ENCODE measurements at regions not wholly inside any gene's neighbourhood (a gene's known extent, or its start where the extent isn't known, plus 50 kb on each side); places are given as distances from the start of the nearest gene placed in this dataset.

GRCh38 chr17:73955616-73956015, 247.9 kb upstream of the RPL38 start:
- ChIA-PET CTCF (no interaction called here), POLR2A (no interaction called here)
- no peak overlapping the region for H3K4me3 ChIP-seq (ENCODE audit: low read depth, low read length)
- no peak for TF ChIP-seq CTCF (IDR thresholded peaks at IDR 0.05; ENCODE audit: insufficient read depth, low read length, missing control alignments)
- DNase-seq (ENCODE audit: low read depth, low spot score): no peak

DNA sequence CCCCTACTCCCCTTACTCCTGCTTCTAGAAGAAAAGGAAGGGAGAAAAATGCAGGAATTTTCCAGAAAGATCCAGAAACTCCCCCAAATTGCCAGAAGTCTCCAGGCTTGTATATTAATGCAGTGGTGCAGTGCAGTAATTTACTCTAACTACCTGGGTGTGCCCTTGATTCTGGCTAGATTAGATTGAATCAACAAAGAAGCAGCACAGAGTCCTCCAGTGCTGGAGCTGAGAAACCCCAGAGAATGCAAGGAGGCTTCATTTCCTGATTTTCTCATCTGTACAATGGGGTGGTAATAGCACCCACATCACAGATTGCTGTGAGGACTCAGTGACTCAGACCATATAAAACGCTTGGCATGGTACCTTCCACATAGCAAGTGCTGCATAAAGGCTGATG, 247.3 kb upstream of the RPL38 start:
- ChIA-PET CTCF (no interaction called here), POLR2A (no interaction called here)
- no peak for DNase-seq (ENCODE audit: low read depth, low spot score)
- TF ChIP-seq CTCF (IDR thresholded peaks at IDR 0.05; ENCODE audit: insufficient read depth, low read length, missing control alignments): no peak
- no peak overlapping the region for H3K4me3 ChIP-seq (ENCODE audit: low read depth, low read length)

DNA sequence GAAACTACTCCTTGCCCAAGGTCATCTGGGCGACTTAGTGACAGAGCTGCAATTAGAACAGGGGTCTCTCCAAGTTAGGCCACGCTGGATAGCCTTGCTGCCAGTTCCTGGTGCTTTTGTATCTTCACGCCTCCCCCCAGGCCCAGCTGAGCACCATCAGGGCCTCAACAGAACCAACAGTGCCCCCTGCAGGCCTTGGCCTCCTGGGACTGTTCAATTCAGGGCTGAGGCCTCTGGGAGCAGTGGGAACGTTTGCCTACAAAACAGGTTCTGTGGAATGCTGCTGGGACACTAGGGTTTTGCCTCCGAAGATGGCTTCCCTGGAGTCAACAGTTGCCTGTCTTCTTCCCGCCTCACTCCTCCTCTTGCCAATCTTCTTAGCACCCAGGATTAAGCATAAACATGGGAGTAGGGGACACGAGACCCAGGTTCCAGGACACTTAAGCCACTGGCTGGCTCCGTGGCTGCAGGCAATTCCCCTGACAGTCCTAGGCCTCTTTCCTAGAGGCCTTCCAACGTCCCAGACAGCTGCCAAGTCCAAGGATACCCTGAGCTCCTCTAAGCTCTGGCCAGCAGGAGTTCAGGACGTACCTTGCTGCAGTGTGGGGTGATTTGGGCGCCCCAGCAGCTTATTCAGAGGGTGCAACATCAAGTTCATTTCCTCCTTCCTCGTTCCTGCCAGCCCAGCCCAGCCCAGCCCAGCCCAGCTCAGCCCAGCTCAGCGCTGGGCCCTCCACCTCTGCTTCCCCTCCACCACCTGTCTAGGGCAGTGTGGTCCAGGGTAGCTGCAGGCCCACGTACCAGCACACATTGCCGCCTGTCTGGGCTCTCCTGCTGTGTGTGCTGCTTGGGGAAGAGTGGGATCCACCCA, 246.6 kb upstream of the RPL38 start:
- ChIA-PET POLR2A (no interaction called here), CTCF (no interaction called here)
- DNase-seq (ENCODE audit: low read depth, low spot score): no peak
- no peak overlapping the region for H3K4me3 ChIP-seq (ENCODE audit: low read depth, low read length)
- TF ChIP-seq CTCF (IDR thresholded peaks at IDR 0.05; ENCODE audit: insufficient read depth, low read length, missing control alignments): peak; percentile 27

DNA sequence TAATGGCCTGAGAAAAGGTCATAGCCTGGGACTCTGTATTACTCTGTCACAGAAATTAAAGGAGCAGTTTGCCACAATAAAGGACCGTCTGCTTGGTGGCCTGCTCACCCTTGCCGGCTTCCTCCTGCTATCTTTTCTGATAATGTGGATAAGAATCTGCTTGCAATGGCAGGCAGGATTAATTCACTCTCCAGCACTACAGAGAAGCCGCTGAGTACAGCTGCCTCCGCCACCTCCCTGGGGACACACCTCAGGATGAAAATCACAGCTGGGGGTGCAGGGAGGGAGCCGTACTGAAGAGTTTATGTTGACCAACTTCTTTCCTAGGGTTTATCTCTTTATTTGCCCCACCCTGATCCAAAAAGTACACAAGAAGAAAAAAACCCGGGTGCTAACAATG, 245.9 kb upstream of the RPL38 start:
- no peak overlapping the region for H3K4me3 ChIP-seq (ENCODE audit: low read depth, low read length)
- POLR2A ChIA-PET: no interaction called here
- no peak for TF ChIP-seq CTCF (IDR thresholded peaks at IDR 0.05; ENCODE audit: insufficient read depth, low read length, missing control alignments)
- CTCF ChIA-PET: no interaction called here
- DNase-seq (ENCODE audit: low read depth, low spot score): no peak

DNA sequence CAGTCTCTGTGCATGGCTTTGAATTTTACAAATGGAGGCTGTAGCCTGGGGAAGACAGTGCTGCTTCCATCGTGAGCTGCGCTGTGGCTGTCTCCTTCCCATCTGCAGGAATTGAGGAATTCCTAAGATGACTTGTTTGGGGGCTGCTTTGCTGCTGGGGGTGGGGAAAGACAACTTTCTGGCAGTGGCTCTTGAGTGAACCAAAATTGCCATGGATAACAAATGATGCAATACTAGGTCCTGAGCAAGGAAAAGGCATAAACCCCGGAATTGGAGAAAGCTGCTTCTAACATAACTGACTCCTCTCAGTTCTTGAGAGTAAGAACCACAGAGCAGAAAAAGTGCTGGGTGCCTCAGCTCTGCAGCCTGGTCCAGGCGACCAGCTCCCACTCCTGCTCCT, 245.0 kb upstream of the RPL38 start:
- H3K4me3 ChIP-seq (ENCODE audit: low read depth, low read length): no peak overlapping the region
- ChIA-PET CTCF (no interaction called here), POLR2A (no interaction called here)
- DNase-seq (ENCODE audit: low read depth, low spot score): no peak
- no peak for TF ChIP-seq CTCF (IDR thresholded peaks at IDR 0.05; ENCODE audit: insufficient read depth, low read length, missing control alignments)

DNA sequence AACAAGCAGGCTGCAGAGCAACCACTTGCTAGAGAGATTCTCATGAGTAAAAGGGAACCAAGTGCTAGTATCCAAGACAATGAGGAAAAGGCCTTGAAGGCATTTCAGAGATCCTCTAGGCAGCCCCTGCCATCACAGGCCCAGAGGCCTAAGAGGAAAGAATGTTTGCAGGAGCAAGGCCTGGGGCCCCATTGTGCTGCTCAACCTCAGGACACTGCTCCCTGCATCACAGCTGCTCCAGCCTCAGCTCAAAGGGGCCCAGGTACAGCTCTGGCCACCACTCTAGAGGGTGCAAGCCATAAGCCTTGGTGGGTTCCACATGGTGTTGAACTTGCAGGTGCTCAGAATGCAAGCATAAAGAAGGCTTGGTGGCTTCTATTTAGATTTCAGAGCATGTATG, 243.0 kb upstream of the RPL38 start:
- CTCF ChIA-PET: no interaction called here

More for the DNA sequence above, 243.0 kb upstream of the RPL38 start:
- TF ChIP-seq CTCF (IDR thresholded peaks at IDR 0.05; ENCODE audit: insufficient read depth, low read length, missing control alignments): no peak
- POLR2A ChIA-PET: no interaction called here
- H3K4me3 ChIP-seq (ENCODE audit: low read depth, low read length): no peak overlapping the region
- DNase-seq (ENCODE audit: low read depth, low spot score): no peak

Data from AG04449 (cell line).